ENCODE measurements at regions not wholly inside any gene's neighbourhood (a gene's known extent, or its start where the extent isn't known, plus 50 kb on each side); places are given as distances from the start of the nearest gene placed in this dataset.

DNA sequence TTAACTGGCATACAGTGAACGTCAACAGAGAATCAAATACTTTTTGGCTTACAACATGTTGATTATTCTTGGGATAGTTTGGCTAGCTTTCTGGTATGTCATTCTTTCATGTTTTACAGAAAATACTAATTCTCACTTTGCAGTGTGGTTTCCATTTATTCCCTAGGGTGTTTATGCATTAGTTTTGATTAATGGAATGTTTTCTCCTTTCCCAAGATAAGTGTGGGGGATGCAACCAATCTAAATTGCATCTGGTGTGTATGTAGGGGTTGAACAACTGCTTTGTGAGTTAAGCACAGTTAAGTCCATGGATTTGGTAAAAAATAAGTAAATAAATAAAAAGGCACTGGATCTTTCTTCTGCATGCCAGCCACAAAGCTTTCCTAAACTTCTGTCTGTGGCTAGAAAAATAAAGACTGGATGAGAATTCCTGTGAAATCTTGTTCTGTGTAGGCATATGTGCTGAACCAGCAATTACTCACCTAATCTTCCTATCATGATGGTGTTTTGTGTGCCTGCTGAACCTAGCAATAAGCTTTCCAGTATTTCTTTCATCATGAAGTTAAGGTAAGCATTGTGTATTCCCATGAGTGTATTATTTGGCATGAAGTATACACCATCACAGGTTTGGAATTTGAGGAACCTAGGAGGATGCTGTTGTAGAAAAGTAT is 50.6 kb upstream of the TENM3 start:
- TF ChIP-seq CTCF (IDR thresholded peaks at IDR 0.05; ENCODE audit: insufficient read depth, low read length) (no peak), GABPA (IDR thresholded peaks at IDR 0.05; ENCODE audit: low read depth) (no peak), POLR2AphosphoS5 (IDR thresholded peaks at IDR 0.05; ENCODE audit: low read depth) (no peak), SPI1 (IDR thresholded peaks at IDR 0.05; ENCODE audit: borderline replicate concordance, low read depth) (no peak)
- TF ChIP-seq, protein P1, sequence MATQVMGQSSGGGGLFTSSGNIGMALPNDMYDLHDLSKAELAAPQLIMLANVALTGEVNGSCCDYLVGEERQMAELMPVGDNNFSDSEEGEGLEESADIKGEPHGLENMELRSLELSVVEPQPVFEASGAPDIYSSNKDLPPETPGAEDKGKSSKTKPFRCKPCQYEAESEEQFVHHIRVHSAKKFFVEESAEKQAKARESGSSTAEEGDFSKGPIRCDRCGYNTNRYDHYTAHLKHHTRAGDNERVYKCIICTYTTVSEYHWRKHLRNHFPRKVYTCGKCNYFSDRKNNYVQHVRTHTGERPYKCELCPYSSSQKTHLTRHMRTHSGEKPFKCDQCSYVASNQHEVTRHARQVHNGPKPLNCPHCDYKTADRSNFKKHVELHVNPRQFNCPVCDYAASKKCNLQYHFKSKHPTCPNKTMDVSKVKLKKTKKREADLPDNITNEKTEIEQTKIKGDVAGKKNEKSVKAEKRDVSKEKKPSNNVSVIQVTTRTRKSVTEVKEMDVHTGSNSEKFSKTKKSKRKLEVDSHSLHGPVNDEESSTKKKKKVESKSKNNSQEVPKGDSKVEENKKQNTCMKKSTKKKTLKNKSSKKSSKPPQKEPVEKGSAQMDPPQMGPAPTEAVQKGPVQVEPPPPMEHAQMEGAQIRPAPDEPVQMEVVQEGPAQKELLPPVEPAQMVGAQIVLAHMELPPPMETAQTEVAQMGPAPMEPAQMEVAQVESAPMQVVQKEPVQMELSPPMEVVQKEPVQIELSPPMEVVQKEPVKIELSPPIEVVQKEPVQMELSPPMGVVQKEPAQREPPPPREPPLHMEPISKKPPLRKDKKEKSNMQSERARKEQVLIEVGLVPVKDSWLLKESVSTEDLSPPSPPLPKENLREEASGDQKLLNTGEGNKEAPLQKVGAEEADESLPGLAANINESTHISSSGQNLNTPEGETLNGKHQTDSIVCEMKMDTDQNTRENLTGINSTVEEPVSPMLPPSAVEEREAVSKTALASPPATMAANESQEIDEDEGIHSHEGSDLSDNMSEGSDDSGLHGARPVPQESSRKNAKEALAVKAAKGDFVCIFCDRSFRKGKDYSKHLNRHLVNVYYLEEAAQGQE (IDR thresholded peaks at IDR 0.05; ENCODE audit: insufficient replicate concordance, low read depth), result no peak

All from HL-60 (cell line).